HG02870 (cell line): ENCODE measurements at regions not wholly inside any gene's neighbourhood (a gene's known extent, or its start where the extent isn't known, plus 50 kb on each side); places are given as distances from the start of the nearest gene placed in this dataset.
"Not testable (repeated sequence)": the region's sequence is repeated elsewhere in the genome, so short reads cannot be mapped to it uniquely, and the experiment has no call there.

ENCODE experiments used
- ATAC-seq: cut with Tn5 transposase; IDR thresholded peaks from one replicate; pipeline ENCODE4 v1.9.1; 2021; ENCODE audit warnings: mild to moderate bottlenecking, moderate library complexity; ENCODE audit not compliant: unreplicated experiment

DNA sequence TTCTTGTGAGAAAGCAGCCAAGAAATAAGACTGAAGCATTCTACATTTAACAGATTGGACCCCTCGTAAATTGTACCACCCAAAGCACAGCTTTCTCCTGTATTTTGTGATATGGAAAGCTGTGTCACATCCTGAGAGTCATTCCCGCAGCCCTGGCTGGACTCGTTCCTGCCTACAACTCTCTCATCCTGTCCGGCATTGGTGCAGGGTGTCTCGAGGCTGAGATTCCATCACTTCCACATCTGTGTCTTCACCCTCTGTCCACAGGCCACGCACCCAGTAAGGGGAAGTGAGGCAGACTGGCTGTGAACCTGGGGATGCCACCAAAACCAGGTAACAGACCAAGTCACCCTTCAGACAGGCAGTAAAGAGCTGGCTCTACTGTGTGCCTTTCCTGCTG, 146.2 kb upstream of the KLF6 start:
- ATAC-seq, result no peak

DNA sequence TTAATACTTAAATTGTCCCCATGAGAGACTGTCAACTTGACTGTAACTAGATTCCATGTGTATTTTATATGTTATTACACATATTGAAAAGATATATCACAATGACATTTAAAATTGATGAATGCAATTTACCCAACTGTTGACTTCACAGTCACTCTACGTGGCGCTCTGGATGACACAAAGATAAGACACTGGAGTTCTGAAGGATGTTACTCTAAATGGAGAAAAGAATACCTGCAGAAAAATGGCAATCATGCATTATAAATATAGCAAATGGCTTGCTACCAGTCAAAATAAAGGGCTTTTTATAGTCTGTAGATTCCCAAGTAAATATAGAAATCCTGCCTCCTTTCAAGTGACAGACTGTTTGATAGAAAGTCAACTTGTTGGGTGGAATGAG, 143.6 kb upstream of the KLF6 start:
- no peak for ATAC-seq

- no peak for ATAC-seq
These were observed 143.1 kb upstream of the KLF6 start for GRCh38 chr10:3928078-3928477.

- no peak for ATAC-seq
These were observed 141.9 kb upstream of the KLF6 start for GRCh38 chr10:3926675-3927525.

GRCh38 chr10:3926258-3926657, 141.2 kb upstream of the KLF6 start:
- ATAC-seq, result no peak

DNA sequence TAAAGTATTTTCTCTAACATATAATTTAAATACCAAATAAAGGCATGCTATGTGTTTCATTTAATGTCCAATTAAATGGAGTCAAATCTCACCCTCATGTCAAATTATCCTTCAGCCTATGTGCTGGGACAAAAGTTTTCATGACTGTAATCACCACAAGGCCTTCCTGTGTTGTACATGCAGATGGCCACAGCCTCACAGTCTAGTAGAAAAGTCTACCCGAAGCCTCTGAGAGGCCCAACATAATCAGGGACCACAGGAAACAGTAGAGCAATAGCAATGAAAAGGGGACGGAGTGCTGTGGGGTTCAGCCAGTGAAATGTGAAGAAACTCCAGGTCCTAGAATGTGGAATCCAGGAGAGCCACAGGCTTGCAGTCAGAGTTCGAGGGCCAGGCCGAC, 140.2 kb upstream of the KLF6 start:
- no peak for ATAC-seq

- ATAC-seq, result no peak
These were observed 139.3 kb upstream of the KLF6 start for GRCh38 chr10:3924344-3924743.

DNA sequence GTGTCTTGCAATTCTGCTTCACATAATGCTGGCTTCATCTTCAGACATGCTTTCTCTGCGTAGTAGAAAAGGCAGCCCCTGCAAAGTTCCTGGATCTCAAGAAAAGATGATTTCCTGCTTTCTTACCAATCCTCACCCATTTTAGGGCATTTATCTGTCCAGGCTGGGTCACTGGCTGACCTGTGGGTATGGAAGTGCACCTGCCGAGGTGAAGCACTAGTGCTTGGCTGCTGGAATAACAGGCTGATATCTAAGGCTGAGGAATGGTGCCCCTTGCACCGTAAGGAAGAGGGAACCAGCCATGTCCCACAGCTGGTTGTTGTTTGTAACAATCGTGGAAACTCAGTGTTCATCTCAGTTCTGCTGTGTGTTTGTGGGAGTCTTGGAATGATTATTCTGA, 138.0 kb upstream of the KLF6 start:
- no peak for ATAC-seq

DNA sequence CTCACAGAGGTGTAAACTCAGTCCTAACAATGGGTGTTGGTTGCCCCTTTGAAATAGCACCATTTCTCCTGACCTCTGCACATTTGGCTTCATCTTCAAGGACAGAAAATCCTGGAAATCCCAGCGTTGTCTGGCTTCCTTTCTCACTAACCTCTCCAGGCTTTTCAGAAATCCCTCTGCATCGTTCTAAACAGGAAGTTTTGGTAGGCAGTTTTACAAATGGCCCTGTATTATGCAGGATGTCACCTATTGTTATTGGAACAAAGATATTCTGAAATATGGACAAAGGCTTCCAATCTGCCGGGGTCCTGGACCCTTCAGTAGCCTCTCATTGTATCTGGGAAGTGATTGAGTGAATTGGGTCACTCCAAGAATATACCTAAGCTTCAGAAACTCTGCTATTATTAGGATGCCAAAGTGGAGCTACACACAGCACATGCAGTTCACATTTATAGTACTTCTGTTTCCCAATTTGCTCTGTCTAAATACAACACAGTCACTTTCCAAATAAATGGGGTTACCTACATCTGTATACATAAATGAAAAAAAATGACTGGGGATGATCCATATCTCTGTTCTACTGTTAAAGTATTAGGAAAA, 134.8 kb upstream of the KLF6 start:
- no peak for ATAC-seq

GRCh38 chr10:3917392-3917791, 132.4 kb upstream of the KLF6 start:
- not testable (repeated sequence) for ATAC-seq

GRCh38 chr10:3914733-3915132, 129.7 kb upstream of the KLF6 start:
- ATAC-seq, result no peak

DNA sequence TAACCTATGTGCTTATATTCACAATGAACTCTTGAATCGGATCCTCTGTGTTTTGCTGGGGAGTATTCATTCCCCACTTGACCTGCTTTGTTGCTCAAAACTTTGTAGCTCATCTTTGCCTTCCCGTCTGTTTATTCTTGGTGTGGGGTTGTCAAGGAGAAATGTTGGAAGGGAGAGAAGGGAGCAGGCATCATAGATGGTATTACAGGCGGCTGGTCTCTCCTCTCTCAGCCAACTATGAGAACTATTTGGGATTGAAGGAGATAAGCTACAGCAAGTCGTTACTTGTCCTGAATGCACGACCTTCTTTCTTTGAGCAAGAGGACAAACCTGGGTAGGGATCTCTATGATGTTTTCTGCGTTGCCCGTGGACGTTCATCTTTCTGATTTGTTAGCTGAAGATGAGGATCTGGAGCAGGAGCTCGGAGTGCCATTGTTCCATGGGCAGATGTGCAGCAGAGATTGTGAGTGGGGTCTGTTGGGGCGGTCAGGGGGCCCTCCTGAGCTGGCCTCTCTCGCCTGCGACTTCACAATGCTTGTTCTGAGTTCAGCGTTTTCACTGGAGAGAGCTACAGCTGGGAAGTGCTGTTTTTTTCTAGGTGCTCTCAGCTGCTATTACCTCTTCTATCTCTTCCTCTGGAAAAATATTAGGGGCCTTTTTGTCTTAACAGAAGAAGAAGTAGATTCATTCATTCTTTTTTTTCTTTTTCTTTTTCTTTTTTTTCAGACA, 126.9 kb upstream of the KLF6 start:
- ATAC-seq, result no peak

DNA sequence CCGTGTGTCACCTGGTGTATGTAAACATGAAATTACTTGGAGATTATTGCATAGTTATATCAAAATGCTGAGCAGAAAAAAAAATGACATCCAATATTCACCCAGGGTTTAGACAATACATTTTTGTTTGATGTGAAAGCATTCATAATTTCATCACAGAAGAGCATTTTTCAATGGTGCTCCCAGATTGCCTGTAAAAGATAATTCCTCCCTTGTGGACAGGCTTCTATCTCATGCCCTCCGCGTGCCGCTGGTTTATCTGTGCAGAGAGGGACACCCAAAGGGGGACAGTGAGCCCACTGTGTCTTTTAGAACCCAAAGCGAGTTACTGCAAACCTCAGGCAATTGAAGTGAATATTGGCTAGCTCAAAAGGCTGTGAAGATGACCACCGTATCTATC, 126.2 kb upstream of the KLF6 start:
- no peak for ATAC-seq

DNA sequence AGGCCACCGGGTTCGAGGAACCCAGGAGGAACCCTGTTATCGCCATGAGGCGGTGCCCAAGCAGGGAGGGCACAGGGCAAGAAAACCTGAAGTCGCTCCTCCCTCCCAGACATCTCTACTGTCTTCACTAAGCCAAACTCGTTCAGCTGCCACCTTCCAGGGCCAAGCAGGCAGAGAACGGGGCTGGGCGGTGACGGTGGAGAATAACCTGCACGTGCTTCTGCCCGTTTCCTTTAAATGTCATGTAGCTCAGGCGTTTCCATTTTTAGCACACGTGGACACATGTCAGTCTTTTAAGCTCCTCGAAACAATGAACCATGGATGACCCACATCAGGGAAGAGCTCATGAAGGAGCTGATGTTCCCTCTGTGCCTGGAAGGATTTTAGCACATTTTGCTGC, 124.3 kb upstream of the KLF6 start:
- no peak for ATAC-seq

GRCh38 chr10:3908183-3908582, 123.2 kb upstream of the KLF6 start:
- ATAC-seq, result no peak

DNA sequence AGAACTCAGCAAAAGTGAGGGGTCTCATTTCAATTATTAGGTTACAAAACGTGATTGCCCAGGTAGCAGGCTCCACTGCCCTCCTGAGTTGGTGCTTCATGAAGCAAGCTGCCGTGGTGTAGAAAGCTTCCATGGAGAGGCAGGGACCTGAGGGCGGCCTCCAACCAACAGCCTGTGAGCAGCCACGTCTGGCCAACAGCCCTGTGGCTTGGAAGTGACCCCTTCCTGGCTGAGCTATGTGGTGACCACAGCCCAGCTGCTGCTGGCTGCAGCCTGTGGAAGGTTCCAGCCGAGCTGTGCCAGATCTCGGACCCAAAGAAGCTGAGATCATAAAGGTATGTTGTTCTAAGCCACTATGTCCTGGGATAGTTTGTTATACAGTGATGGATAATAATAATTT, 122.5 kb upstream of the KLF6 start:
- no peak for ATAC-seq

- ATAC-seq, result no peak
These were observed 121.6 kb upstream of the KLF6 start for GRCh38 chr10:3906511-3907111.

- ATAC-seq, result no peak
These were observed 119.5 kb upstream of the KLF6 start for GRCh38 chr10:3904419-3904960.

DNA sequence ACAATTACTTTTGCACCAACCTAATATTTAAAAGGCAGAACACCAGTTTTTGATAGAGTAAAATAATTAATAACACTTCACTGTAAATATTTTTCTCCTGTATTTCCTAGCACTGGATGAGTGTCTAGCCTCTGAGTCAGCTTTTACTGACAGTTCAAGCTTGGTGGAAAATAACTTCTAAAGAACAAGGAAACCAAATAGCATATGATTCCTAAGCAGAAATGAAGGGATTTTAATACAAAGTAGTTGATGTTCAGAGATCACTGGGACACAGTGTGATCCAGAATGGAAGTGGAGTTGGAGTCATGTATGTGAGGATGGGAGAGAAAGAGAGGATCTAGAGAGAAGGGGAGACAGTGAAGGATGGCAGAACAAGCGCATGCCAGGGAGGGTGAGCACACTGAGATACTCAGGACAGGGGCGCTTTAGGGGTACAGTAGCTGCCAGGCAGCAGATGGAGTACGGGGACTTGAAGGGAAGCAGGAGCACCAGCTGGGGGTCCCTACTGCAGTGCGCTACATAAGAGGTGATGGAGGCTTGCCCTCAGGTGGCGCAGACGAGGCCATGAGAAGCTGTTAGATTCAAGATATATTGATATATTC, 117.9 kb upstream of the KLF6 start:
- peak; percentile 12 for ATAC-seq

DNA sequence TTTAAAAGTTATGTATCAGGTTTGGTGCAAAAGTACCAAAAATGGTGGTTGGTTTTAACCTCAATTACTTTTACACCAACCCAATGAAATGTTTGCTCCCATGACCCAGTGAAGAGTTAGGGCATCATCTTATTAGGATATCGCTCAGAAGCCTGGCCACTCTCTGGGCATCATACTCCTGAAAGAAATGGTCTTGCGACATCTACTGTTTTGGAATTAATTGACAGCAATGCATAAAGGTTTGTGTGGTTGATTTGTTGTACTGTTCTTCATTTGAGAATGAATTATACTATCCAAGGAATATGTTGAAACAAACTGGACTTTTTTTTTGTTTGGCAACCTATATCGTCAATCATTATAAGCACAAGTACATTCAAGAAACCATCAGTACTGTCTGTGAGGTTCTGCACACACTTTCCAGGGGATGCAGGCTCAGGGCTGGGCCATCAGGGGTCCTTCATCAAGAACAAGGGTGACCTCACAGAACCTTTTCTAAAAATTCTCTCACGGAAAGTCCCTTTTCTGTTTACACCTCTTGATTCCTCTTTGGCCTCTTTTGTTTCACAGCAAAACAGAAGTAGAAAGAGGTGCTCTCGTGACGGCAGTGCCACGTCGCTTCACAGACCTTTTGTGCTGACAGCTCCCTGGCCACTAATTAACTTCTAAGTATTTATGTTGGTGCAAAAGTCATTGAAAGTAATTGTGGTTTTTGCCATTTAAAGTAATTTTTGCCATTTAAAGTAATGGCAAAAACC, 117.2 kb upstream of the KLF6 start:
- ATAC-seq, result peak; percentile 90
